ENCODE measurements at regions not wholly inside any gene's neighbourhood (a gene's known extent, or its start where the extent isn't known, plus 50 kb on each side); places are given as distances from the start of the nearest gene placed in this dataset.

- FAIRE-seq (no peak), ATAC-seq (no peak), DNase-seq (ENCODE audit: low read depth in 1 of 2, low spot score in 1 of 2) (no peak)
- TF ChIP-seq GATA3 (IDR thresholded peaks at IDR 0.05; ENCODE audit: borderline replicate concordance) (no peak), ESRRA (IDR thresholded peaks at IDR 0.05; ENCODE audit: borderline replicate concordance, low read length) (no peak), CBX8 (IDR thresholded peaks at IDR 0.05) (no peak), USF2 (IDR thresholded peaks at IDR 0.05) (no peak), ELK1 (IDR thresholded peaks at IDR 0.05; ENCODE audit: low read depth, low read length) (no peak), EHMT2 (IDR thresholded peaks at IDR 0.05; ENCODE audit: low read depth) (no peak), SREBF2 (IDR thresholded peaks at IDR 0.05) (no peak), SMC3 (IDR thresholded peaks at IDR 0.05) (no peak), NFE2L2 (conservative IDR thresholded peaks at IDR 0.05; ENCODE audit: low read length) (no peak), RNF2 (IDR thresholded peaks at IDR 0.05; ENCODE audit: borderline replicate concordance, low read depth) (no peak), EP300 (IDR thresholded peaks at IDR 0.05) (no peak), POLR2AphosphoS2 (conservative IDR thresholded peaks at IDR 0.05; ENCODE audit: low read length) (no peak), TP53 (CRISPR knock-in tag; IDR thresholded peaks at IDR 0.05) (no peak), EHF (CRISPR knock-in tag; IDR thresholded peaks at IDR 0.05) (no peak), FOSB (CRISPR knock-in tag; IDR thresholded peaks at IDR 0.05) (no peak), HES2 (IDR thresholded peaks at IDR 0.05) (no peak), PHF8 (IDR thresholded peaks at IDR 0.05; ENCODE audit: borderline replicate concordance, low read depth) (no peak)
- no peak overlapping the region for H3K27ac ChIP-seq
- no peak overlapping the region for H3K4me3 ChIP-seq
- CTCF ChIA-PET, result interaction anchor here (0.6 to 4.7 kb wide), 7 partner anchors 10 to 1434 kb away, joined by 3 to 40 read pairs (median 6); no protein-coding TSS in a partner anchor
- H3K4me2 ChIP-seq, result no peak overlapping the region
- no peaks in the 10 kb centered on the region for H3K4me1 ChIP-seq
- WGBS (ENCODE audit: missing lambda C conversion rate), result 25% methylated on average over 16 of the region's 17 CpGs
- POLR2A ChIA-PET, result no interaction called here
- no peaks in the 10 kb centered on the region for H3K9me3 ChIP-seq
These were observed 138.0 kb downstream of the AKAIN1 start for GRCh38 chr18:5058768-5059695.

- DNase-seq (ENCODE audit: low read depth in 1 of 2, low spot score in 1 of 2) (peak; percentile 21 to 50), FAIRE-seq (no peak), ATAC-seq (peak; percentile 77 to 78)
- WGBS (ENCODE audit: missing lambda C conversion rate), result 7% methylated on average over 13 of the region's 13 CpGs
- POLR2A ChIA-PET, result no interaction called here
- no peak for TF ChIP-seq RARB (CRISPR knock-in tag; IDR thresholded peaks at IDR 0.05)
- no peak for TF ChIP-seq POLR2A (IDR thresholded peaks at IDR 0.05; ENCODE audit: low read length)
- no peak for TF ChIP-seq CHD4 (IDR thresholded peaks at IDR 0.05; ENCODE audit: borderline replicate concordance)
- peak; percentile 55 for TF ChIP-seq CTCF (IDR thresholded peaks at IDR 0.05)
- no peak for TF ChIP-seq HDAC2 (IDR thresholded peaks at IDR 0.05)
- TF ChIP-seq RAD21 (conservative IDR thresholded peaks at IDR 0.05 in 1 of 2, IDR thresholded peaks at IDR 0.05 in 1 of 2), result peak; percentile 69 to 76
- TF ChIP-seq CHD2 (IDR thresholded peaks at IDR 0.05; ENCODE audit: low read length, partially characterized antibody), result no peak
- TF ChIP-seq SMC3 (IDR thresholded peaks at IDR 0.05), result peak; percentile 28; the same call in 1 of the 3 replicates
- no peak for TF ChIP-seq NPAS2 (CRISPR knock-in tag; IDR thresholded peaks at IDR 0.05; ENCODE audit: borderline replicate concordance)
- no peak for TF ChIP-seq RCOR1 (IDR thresholded peaks at IDR 0.05; ENCODE audit: low read depth, low read length)
- TF ChIP-seq HES2 (IDR thresholded peaks at IDR 0.05), result no peak
- no peak for TF ChIP-seq EHF (CRISPR knock-in tag; IDR thresholded peaks at IDR 0.05)
- TF ChIP-seq JUN (IDR thresholded peaks at IDR 0.05), result no peak
- TF ChIP-seq HEYL (CRISPR knock-in tag; IDR thresholded peaks at IDR 0.05), result no peak
- no peak for TF ChIP-seq NFE2L2 (conservative IDR thresholded peaks at IDR 0.05; ENCODE audit: low read length)
- TF ChIP-seq RNF2 (IDR thresholded peaks at IDR 0.05; ENCODE audit: borderline replicate concordance, low read depth), result no peak
- H3K4me1 ChIP-seq, result no peaks in the 10 kb centered on the region
- H3K9me3 ChIP-seq, result no peaks in the 10 kb centered on the region
- H3K4me3 ChIP-seq, result no peak overlapping the region
- no peak overlapping the region for H3K27ac ChIP-seq
- peak overlapping the region; percentile 33; the same call in 1 of the 3 replicates for H3K4me2 ChIP-seq
- CTCF ChIA-PET, result interaction anchor here (0.7 to 4.7 kb wide), 7 partner anchors 9 to 954 kb away, joined by 3 to 40 read pairs (median 6); no protein-coding TSS in a partner anchor
These were observed 139.4 kb downstream of the AKAIN1 start for GRCh38 chr18:5057386-5058348.

Measured in A549 (cell line).